ENCODE measurements at regions not wholly inside any gene's neighbourhood (a gene's known extent, or its start where the extent isn't known, plus 50 kb on each side); places are given as distances from the start of the nearest gene placed in this dataset.
"Not testable (repeated sequence)": the region's sequence is repeated elsewhere in the genome, so short reads cannot be mapped to it uniquely, and the experiment has no call there.

GRCh38 chr3:178086144-178086825 lies 450.0 kb upstream of the KCNMB2 start:
- peak; percentile 8 for DNase-seq (ENCODE audit: low read depth)

- DNase-seq (ENCODE audit: low read depth): no peak
These were observed 448.9 kb upstream of the KCNMB2 start for GRCh38 chr3:178087376-178087775.

GRCh38 chr3:178088963-178089362 lies 447.3 kb upstream of the KCNMB2 start:
- DNase-seq (ENCODE audit: low read depth): no peak

- DNase-seq (ENCODE audit: low read depth): no peak
These were observed 445.3 kb upstream of the KCNMB2 start for GRCh38 chr3:178090899-178091298.

- no peak for DNase-seq (ENCODE audit: low read depth)
These were observed 440.7 kb upstream of the KCNMB2 start for GRCh38 chr3:178095522-178095921.

GRCh38 chr3:178096955-178097354 lies 439.3 kb upstream of the KCNMB2 start:
- DNase-seq (ENCODE audit: low read depth): no peak

GRCh38 chr3:178097576-178097975 lies 438.7 kb upstream of the KCNMB2 start:
- DNase-seq (ENCODE audit: low read depth): peak; percentile 85

- DNase-seq (ENCODE audit: low read depth): no peak
These were observed 437.0 kb upstream of the KCNMB2 start for GRCh38 chr3:178099274-178099673.

- no peak for DNase-seq (ENCODE audit: low read depth)
These were observed 436.4 kb upstream of the KCNMB2 start for GRCh38 chr3:178099862-178100261.

GRCh38 chr3:178100908-178101307 lies 435.3 kb upstream of the KCNMB2 start:
- no peak for DNase-seq (ENCODE audit: low read depth)

- DNase-seq (ENCODE audit: low read depth): no peak
These were observed 433.1 kb upstream of the KCNMB2 start for GRCh38 chr3:178103140-178103539.

- no peak for DNase-seq (ENCODE audit: low read depth)
These were observed 428.4 kb upstream of the KCNMB2 start for GRCh38 chr3:178107804-178108203.

- no peak for DNase-seq (ENCODE audit: low read depth)
These were observed 426.5 kb upstream of the KCNMB2 start for GRCh38 chr3:178109691-178110090.

- DNase-seq (ENCODE audit: low read depth): peak; percentile 9
These were observed 424.1 kb upstream of the KCNMB2 start for GRCh38 chr3:178112134-178112533.

- DNase-seq (ENCODE audit: low read depth): not testable (repeated sequence)
These were observed 423.7 kb upstream of the KCNMB2 start for GRCh38 chr3:178112552-178112951.

- peak; percentile 19 for DNase-seq (ENCODE audit: low read depth)
These were observed 418.6 kb upstream of the KCNMB2 start for GRCh38 chr3:178117641-178118040.

GRCh38 chr3:178119608-178120295 lies 416.5 kb upstream of the KCNMB2 start:
- DNase-seq (ENCODE audit: low read depth): peak; percentile 49

- DNase-seq (ENCODE audit: low read depth): no peak
These were observed 415.9 kb upstream of the KCNMB2 start for GRCh38 chr3:178120367-178120766.

- no peak for DNase-seq (ENCODE audit: low read depth)
These were observed 409.6 kb upstream of the KCNMB2 start for GRCh38 chr3:178126686-178127085.

- DNase-seq (ENCODE audit: low read depth): no peak
These were observed 409.0 kb upstream of the KCNMB2 start for GRCh38 chr3:178127221-178127620.

GRCh38 chr3:178129109-178129508 lies 407.1 kb upstream of the KCNMB2 start:
- DNase-seq (ENCODE audit: low read depth): no peak

GRCh38 chr3:178131801-178132200 lies 404.4 kb upstream of the KCNMB2 start:
- DNase-seq (ENCODE audit: low read depth): peak; percentile 41

GRCh38 chr3:178137206-178137605 lies 399.0 kb upstream of the KCNMB2 start:
- no peak for DNase-seq (ENCODE audit: low read depth)
